ENCODE measurements at regions not wholly inside any gene's neighbourhood (a gene's known extent, or its start where the extent isn't known, plus 50 kb on each side); places are given as distances from the start of the nearest gene placed in this dataset.
A peak's percentile ranks its signal among the peaks of the same experiment; 100 is the strongest.

GRCh38 chr4:100284129-100284880, 94.0 kb upstream of the DDIT4L start:
- no peak for DNase-seq

- DNase-seq = no peak
Observed at GRCh38 chr4:100280807-100281206, 90.5 kb upstream of the DDIT4L start.

- no peak for DNase-seq
Observed at GRCh38 chr4:100278567-100278966, 88.3 kb upstream of the DDIT4L start.

GRCh38 chr4:100269446-100269845, 79.2 kb upstream of the DDIT4L start:
- DNase-seq = no peak

GRCh38 chr4:100268789-100269188, 78.5 kb upstream of the DDIT4L start:
- DNase-seq = no peak

GRCh38 chr4:100261346-100261745, 71.1 kb upstream of the DDIT4L start:
- DNase-seq = no peak

GRCh38 chr4:100258675-100259074, 68.4 kb upstream of the DDIT4L start:
- no peak for DNase-seq

GRCh38 chr4:100257567-100257966, 67.3 kb upstream of the DDIT4L start:
- peak; percentile 92 for DNase-seq

- no peak for DNase-seq
Observed at GRCh38 chr4:100254237-100254636, 64.0 kb upstream of the DDIT4L start.

- DNase-seq = no peak
Observed at GRCh38 chr4:100248476-100248875, 58.2 kb upstream of the DDIT4L start.

GRCh38 chr4:100246697-100247096, 56.4 kb upstream of the DDIT4L start:
- no peak for DNase-seq

- no peak for DNase-seq
Observed at GRCh38 chr4:100244347-100244746, 54.1 kb upstream of the DDIT4L start.
